IMR-90 (cell line): ENCODE measurements at regions not wholly inside any gene's neighbourhood (a gene's known extent, or its start where the extent isn't known, plus 50 kb on each side); places are given as distances from the start of the nearest gene placed in this dataset.

Experiments used
- ATAC-seq: fragments of 200-7000 bp; cut with Tn5 transposase; 2 replicates; pipeline ENCODE4 v1.9.1; 2020; ENCODE audit warnings: low read depth, mild to moderate bottlenecking, moderate library complexity
- BruUV-seq: library from RNA; stranded (reverse); fragments of 400-500 nt; replicated peaks from 2 replicates; lab custom pipeline; 2021; lab: Mats Ljungman, UMichigan
- CTCF ChIA-PET: fragments of 300-600 bp; formaldehyde crosslinking; extraction: SDS; loops from one replicate; lab custom pipeline; 2021; ENCODE audit warnings: antibody characterized with exemption; lab: Yijun Ruan, JAX
- POLR2A ChIA-PET: fragments of 300-600 bp; sonication (Branson Sonifier 250); formaldehyde crosslinking; loops from one replicate; lab custom pipeline; 2022; ENCODE audit warnings: antibody characterized with exemption; ENCODE audit not compliant: unreplicated experiment; lab: Charles Lee
- DNase-seq: peaks from one replicate; pipeline ENCODE4 v3.0.0; 2013
- H2AFZ ChIP-seq: replicated peaks from 2 replicates; pipeline ENCODE3; 2013; ENCODE audit warnings: low read length, mild to moderate bottlenecking; ENCODE audit not compliant: poor library complexity
- H2AK5ac ChIP-seq: 2 replicates; pipeline ENCODE4 v1.6.1; 2013; ENCODE audit warnings: low read depth, low read length, inconsistent platforms
- H2AK9ac ChIP-seq: replicated peaks from 2 replicates; pipeline ENCODE3; 2013; ENCODE audit warnings: mild to moderate bottlenecking, low read depth, low read length, moderate library complexity; ENCODE audit not compliant: poor library complexity
- H2BK120ac ChIP-seq: 2 replicates; pipeline ENCODE4 v1.6.1; 2013; ENCODE audit warnings: low read depth, low read length, inconsistent platforms
- H2BK15ac ChIP-seq: 3 replicates; pipeline ENCODE4 v1.6.1; 2013; ENCODE audit warnings: low read depth, low read length, inconsistent platforms
- H2BK20ac ChIP-seq: 2 replicates; pipeline ENCODE4 v1.6.1; 2013; ENCODE audit warnings: low read depth, mild to moderate bottlenecking, inconsistent platforms, low read length, moderate library complexity
- H2BK5ac ChIP-seq: 2 replicates; pipeline ENCODE4 v1.6.1; 2013; ENCODE audit warnings: mild to moderate bottlenecking, low read depth, low read length, inconsistent platforms; ENCODE audit not compliant: poor library complexity, severe bottlenecking
- H3K14ac ChIP-seq: replicated peaks from 2 replicates; pipeline ENCODE4 v1.6.1; 2013; ENCODE audit warnings: low read depth, low read length, inconsistent platforms
- H3K18ac ChIP-seq: 2 replicates; pipeline ENCODE4 v1.6.1; 2013; ENCODE audit warnings: low read depth, low read length, control low read depth
- H3K23ac ChIP-seq: 2 replicates; pipeline ENCODE4 v1.6.1; 2013; ENCODE audit warnings: low read depth, low read length, inconsistent platforms
- H3K27ac ChIP-seq: 2 replicates; pipeline ENCODE4 v1.5.1; 2013; ENCODE audit warnings: mild to moderate bottlenecking, control low read depth, low read length; ENCODE audit not compliant: insufficient read depth
- H3K27me3 ChIP-seq: 2 replicates; pipeline ENCODE4 v1.6.1; 2013; ENCODE audit warnings: low read length; ENCODE audit not compliant: control insufficient read depth, insufficient read depth
- H3K36me3 ChIP-seq: 2 replicates; pipeline ENCODE4 v1.6.1; 2013; ENCODE audit warnings: low read length, mixed read lengths; ENCODE audit not compliant: control insufficient read depth, insufficient read depth
- H3K4ac ChIP-seq: 2 replicates; pipeline ENCODE4 v1.6.1; 2013; ENCODE audit warnings: low read depth, low read length, inconsistent platforms
- H3K4me1 ChIP-seq: 2 replicates; pipeline ENCODE4 v1.6.1; 2013; ENCODE audit warnings: low read length, mixed read lengths; ENCODE audit not compliant: control insufficient read depth, insufficient read depth
- H3K4me2 ChIP-seq: 2 replicates; pipeline ENCODE4 v1.6.1; 2013; ENCODE audit warnings: low read depth, mild to moderate bottlenecking, control low read depth, low read length, moderate library complexity
- H3K4me3 ChIP-seq: 2 replicates; pipeline ENCODE4 v1.5.1; 2013; ENCODE audit warnings: low read depth, mild to moderate bottlenecking, control low read depth, low read length, moderate library complexity; ENCODE audit not compliant: insufficient read depth
- H3K56ac ChIP-seq: 2 replicates; pipeline ENCODE4 v1.6.1; 2013; ENCODE audit warnings: low read length, inconsistent platforms; ENCODE audit not compliant: insufficient read depth; ENCODE audit errors: extremely low read depth
- H3K79me1 ChIP-seq, 2 experiments: 2 replicates each; pipeline ENCODE4 v1.6.1; 2013; ENCODE audit warnings: low read length in 2 of 2, inconsistent platforms in 1 of 2, low read depth in 1 of 2
- H3K9ac ChIP-seq: 2 replicates; pipeline ENCODE4 v1.6.1; 2013; ENCODE audit warnings: low read depth, low read length, control low read depth
- H3K9me1 ChIP-seq: 2 replicates; pipeline ENCODE4 v1.6.1; 2013; ENCODE audit warnings: low read length, inconsistent platforms; ENCODE audit not compliant: insufficient read depth
- H3K9me3 ChIP-seq: 2 replicates; pipeline ENCODE4 v1.6.1; 2013; ENCODE audit warnings: low read length; ENCODE audit not compliant: control insufficient read depth, insufficient read depth
- H4K20me1 ChIP-seq: 2 replicates; pipeline ENCODE4 v1.6.1; 2013; ENCODE audit warnings: low read length, inconsistent platforms; ENCODE audit not compliant: insufficient read depth
- H4K5ac ChIP-seq: 2 replicates; pipeline ENCODE4 v1.6.1; 2013; ENCODE audit warnings: mild to moderate bottlenecking, low read depth, low read length, control low read depth
- H4K8ac ChIP-seq, 2 experiments: 2 replicates each; pipeline ENCODE4 v1.6.1; 2013; ENCODE audit warnings: low read depth in 2 of 2, low read length in 2 of 2, control low read depth in 1 of 2, inconsistent platforms in 1 of 2
- H4K91ac ChIP-seq: 2 replicates; pipeline ENCODE4 v1.6.1; 2013; ENCODE audit warnings: low read depth, low read length, inconsistent platforms; ENCODE audit not compliant: insufficient read depth
- CEBPB ChIP-seq: IDR thresholded peaks from 2 replicates; pipeline ENCODE4 v1.6.1; 2012; ENCODE audit warnings: low read depth, low read length, improper control_type of control experiment
- CHD1 ChIP-seq: IDR thresholded peaks from 2 replicates; pipeline ENCODE4 v1.6.1; 2012; ENCODE audit warnings: low read depth, low read length, improper control_type of control experiment
- WGBS, 2 experiments: methylation state at CpG; one replicate each; pipeline versions ENCODE4 v1.1.5 to v1.1.7; 2013; ENCODE audit warnings: missing lambda C conversion rate in 2 of 2; ENCODE audit not compliant: insufficient read length in 1 of 2; ENCODE audit errors: extremely low coverage in 2 of 2; 5-methylcytosine and 5-hydroxymethylcytosine counted together
- dilution Hi-C: fragments of 300-500 bp; cut with HindIII; formaldehyde crosslinking; loops from one replicate; pipeline ENCODE4 v1.14.3; 2018; ENCODE audit warnings: low sequenced_read_pairs; ENCODE audit not compliant: unreplicated experiment
- in situ Hi-C: fragments of 300-500 bp; cut with MboI; formaldehyde crosslinking; loops from 3 replicates; pipeline ENCODE4 v1.14.3; 2019; ENCODE audit warnings: low sequenced_read_pairs, inconsistent platforms, mixed read lengths
- intact Hi-C: fragments of 100-400 bp; cut with micrococcal nuclease; formaldehyde crosslinking; loops from 2 replicates; pipeline ENCODE4 v1.10.0; 2022

- peak overlapping the region; percentile 6; the same call in 1 of the 2 replicates for H3K27ac ChIP-seq
- H3K14ac ChIP-seq = no peak overlapping the region
- H3K4me2 ChIP-seq = no peak overlapping the region
- peak overlapping the region; percentile 27; the same call in 2 of the 3 replicates for H2BK15ac ChIP-seq
- H3K56ac ChIP-seq = no peak overlapping the region
- peaks cover 10% of the 10 kb centered on the region for H3K4me1 ChIP-seq
- peaks cover 3% of the 10 kb centered on the region for H3K9me1 ChIP-seq
- POLR2A ChIA-PET = interaction anchor here (0.6 kb wide), 1 partner anchor 10 kb away, joined by 4 read pairs; no protein-coding TSS in a partner anchor
- H3K4ac ChIP-seq = peak overlapping the region; percentile 62
- H4K5ac ChIP-seq = no peak overlapping the region
- no peaks in the 10 kb centered on the region for H3K27me3 ChIP-seq
- H2AK5ac ChIP-seq = peak overlapping the region; percentile 35
- H3K79me1 ChIP-seq = peaks cover 0 to 3% of the 10 kb centered on the region in 2 experiments; a peak in 1 of 4 replicates
- H3K36me3 ChIP-seq = no peaks in the 10 kb centered on the region
- H3K9me3 ChIP-seq = no peaks in the 10 kb centered on the region
- ATAC-seq = no peak
- no peak for DNase-seq
- 86% methylated on average over 1 of the region's 8 CpGs; no CpG with 5 or more reads in 1 of the 2 experiments for WGBS, 2 experiments
- H2AFZ ChIP-seq = no peak overlapping the region
- H4K8ac ChIP-seq = peak overlapping the region in 1 of 2 experiments; percentile 10; a peak in 1 of 4 replicates
- no peak overlapping the region for H3K23ac ChIP-seq
- no peak overlapping the region for H2BK5ac ChIP-seq
- H2BK120ac ChIP-seq = peak overlapping the region; percentile 50
- H4K20me1 ChIP-seq = no peaks in the 10 kb centered on the region
- BruUV-seq = no TSS peak
- CTCF ChIA-PET = interaction anchor here (0.6 kb wide), 1 partner anchor 118 kb away, joined by 3 read pairs; no protein-coding TSS in a partner anchor
- no peak overlapping the region for H3K9ac ChIP-seq
- no peak overlapping the region for H4K91ac ChIP-seq
- no peak for TF ChIP-seq CHD1
- peak; percentile 73 for TF ChIP-seq CEBPB
- H3K4me3 ChIP-seq = no peak overlapping the region
- H3K18ac ChIP-seq = peak overlapping the region; percentile 20; the same call in 1 of the 2 replicates
- peak overlapping the region; percentile 19 for H2BK20ac ChIP-seq
- dilution Hi-C loops (no loop called here), intact Hi-C loops (loop anchor here (10.0 kb wide), 1 partner anchor 753 kb away; no protein-coding TSS in a partner anchor), in situ Hi-C loops (loop anchor here (25.0 kb wide), 1 partner anchor 860 kb away; no protein-coding TSS in a partner anchor)
- H2AK9ac ChIP-seq = no peak overlapping the region
Observed at GRCh38 chr10:3902054-3902808, 117.2 kb upstream of the KLF6 start.
